Activated CD8-positive, alpha-beta T cell treated with anti-CD3 and anti-CD28 coated beads, Interleukin-2, amount 10 ng/mL, durations not matched to agents 7 days and 5 days (primary cell): ENCODE measurements at regions not wholly inside any gene's neighbourhood (a gene's known extent, or its start where the extent isn't known, plus 50 kb on each side); places are given as distances from the start of the nearest gene placed in this dataset.
"Not testable (repeated sequence)": the region's sequence is repeated elsewhere in the genome, so short reads cannot be mapped to it uniquely, and the experiment has no call there.

Experiments used
- ATAC-seq: fragments of 150-1000 bp; cut with Tn5 transposase; one replicate; pipeline ENCODE4 v1.10.0; 2021; ENCODE audit warnings: moderate library complexity
- CTCF ChIA-PET: fragments of 350-600 bp; sonication (Branson Sonifier 250); formaldehyde crosslinking; loops from one replicate; lab custom pipeline; 2021; ENCODE audit warnings: antibody characterized with exemption; lab: Charles Lee
- POLR2A ChIA-PET: fragments of 350-600 bp; sonication (Branson Sonifier 250); formaldehyde crosslinking; loops from one replicate; lab custom pipeline; 2021; ENCODE audit warnings: antibody characterized with exemption; lab: Charles Lee
- DNase-seq: peaks from one replicate; pipeline ENCODE4 v3.0.0-alpha.2; 2020
- H3K27ac Mint-ChIP-seq: one replicate; pipeline ENCODE4 v1.8.0; 2021; ENCODE audit warnings: mild to moderate bottlenecking, mixed read lengths
- H3K27me3 Mint-ChIP-seq: one replicate; pipeline ENCODE4 v1.8.0; 2021; ENCODE audit warnings: low read depth, mixed read lengths
- H3K36me3 Mint-ChIP-seq: one replicate; pipeline ENCODE4 v1.8.0; 2021; ENCODE audit warnings: low read depth, mixed read lengths
- H3K4me1 Mint-ChIP-seq: one replicate; pipeline ENCODE4 v1.8.0; 2021; ENCODE audit warnings: low read depth, mixed read lengths
- H3K4me3 Mint-ChIP-seq: one replicate; pipeline ENCODE4 v1.8.0; 2021; ENCODE audit warnings: mild to moderate bottlenecking, mixed read lengths
- H3K9me3 Mint-ChIP-seq: one replicate; pipeline ENCODE4 v1.8.0; 2022; ENCODE audit warnings: mixed read lengths; ENCODE audit not compliant: insufficient read depth

DNA sequence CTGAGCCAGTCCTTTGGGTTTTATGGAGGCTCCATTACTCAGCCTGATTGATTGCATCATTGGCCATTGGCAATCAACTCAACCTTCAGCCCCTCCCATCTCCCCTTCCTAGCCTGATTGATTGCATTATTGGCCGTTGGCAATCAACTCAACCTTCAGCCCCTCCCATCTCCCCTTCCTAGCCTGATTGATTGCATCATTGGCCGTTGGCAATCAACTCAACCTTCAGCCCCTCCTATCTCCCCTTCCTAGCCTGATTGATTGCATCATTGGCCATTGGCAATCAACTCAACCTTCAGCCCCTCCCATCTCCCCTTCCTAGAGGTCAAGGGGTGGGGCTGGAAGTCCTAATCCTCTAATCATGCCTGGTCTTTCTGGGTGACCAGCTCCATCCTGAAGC, 103.8 kb upstream of the LRPAP1 start:
- H3K27ac Mint-ChIP-seq, ATAC-seq, H3K4me1 Mint-ChIP-seq, POLR2A ChIA-PET, H3K27me3 Mint-ChIP-seq, H3K36me3 Mint-ChIP-seq, DNase-seq, H3K9me3 Mint-ChIP-seq, H3K4me3 Mint-ChIP-seq, CTCF ChIA-PET: not testable (repeated sequence)

DNA sequence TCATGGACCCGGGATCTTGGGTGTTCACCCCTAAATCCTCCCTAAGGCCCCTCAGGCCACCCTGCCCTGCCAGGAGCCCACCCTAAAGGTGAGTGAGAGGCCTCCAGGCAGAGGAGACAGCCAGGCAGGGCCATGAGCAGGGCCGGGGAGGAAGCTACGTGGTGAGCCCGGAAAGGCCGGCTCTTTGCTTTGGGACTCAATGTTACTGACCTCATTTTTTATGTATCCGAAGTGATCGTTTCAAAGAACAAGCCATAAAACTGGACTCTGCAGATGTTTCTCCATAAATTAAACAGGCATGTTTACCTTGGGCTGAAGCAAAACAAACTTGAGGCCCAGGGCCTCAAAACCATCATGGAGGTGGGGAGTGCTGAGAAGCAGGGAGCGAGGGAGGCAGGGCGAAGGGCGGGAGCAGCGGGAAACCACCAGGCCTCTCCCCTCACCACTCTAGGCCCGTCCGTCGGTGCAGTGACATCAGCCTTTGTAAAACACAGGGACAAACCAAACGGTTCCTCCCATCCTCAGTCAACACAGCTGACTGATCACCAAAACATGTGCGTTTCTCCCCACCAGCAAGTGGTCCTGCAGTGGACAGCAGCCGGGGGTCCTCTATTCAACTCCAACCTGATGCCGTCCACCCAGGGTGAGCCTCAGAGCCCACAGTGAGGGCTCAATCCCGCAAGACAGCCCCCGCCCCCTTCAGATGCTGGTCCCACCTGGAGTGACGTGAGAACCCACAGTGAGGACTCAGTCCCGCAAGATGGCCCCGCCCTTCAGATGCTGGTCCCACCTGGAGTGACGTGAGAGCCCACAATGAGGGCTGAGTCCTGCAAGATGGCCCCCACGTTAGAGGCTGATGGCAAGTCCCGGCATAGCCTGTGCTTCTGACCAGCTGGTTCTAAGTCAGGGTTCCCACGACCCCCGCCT, 102.9 kb upstream of the LRPAP1 start:
- CTCF ChIA-PET = no interaction called here

DNA sequence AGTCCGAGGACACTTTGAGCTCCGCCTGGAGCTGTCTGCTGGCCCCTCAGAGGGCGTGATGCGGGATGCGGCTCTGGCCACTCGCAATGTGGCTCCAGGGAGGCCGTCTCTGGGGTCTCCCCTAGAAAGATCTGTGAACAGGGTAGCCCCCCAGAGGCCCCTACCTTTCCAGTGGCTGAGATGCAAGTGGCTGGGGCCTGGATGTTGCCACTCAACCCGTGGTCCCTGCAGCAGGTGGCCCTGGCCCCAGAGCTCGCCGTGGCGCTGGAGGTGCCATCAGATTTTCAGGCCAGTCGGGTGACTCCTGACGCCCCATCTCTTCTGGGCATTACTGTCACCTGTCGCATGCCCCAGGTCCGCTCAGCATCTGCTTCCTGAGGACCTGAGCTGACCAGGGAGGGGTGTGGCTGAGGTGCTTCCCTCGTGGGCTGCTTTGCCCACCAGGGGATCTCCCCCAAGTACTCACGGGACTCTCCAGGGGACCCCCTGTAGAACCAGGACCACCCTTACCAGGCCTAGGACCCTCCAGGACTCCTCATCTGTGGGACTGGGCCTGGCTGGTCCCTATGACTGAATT, 102.1 kb upstream of the LRPAP1 start:
- Mint-ChIP-seq H3K27me3 (no peaks in the 10 kb centered on the region), H3K9me3 (no peaks in the 10 kb centered on the region), H3K27ac (no peak overlapping the region), H3K4me1 (no peaks in the 10 kb centered on the region), H3K4me3 (no peak overlapping the region), H3K36me3 (no peaks in the 10 kb centered on the region)
- DNase-seq (no peak), ATAC-seq (no peak)
- ChIA-PET CTCF (no interaction called here), POLR2A (no interaction called here)

More for the DNA sequence above, 102.9 kb upstream of the LRPAP1 start:
- H3K36me3 Mint-ChIP-seq = no peaks in the 10 kb centered on the region
- DNase-seq (no peak), ATAC-seq (no peak)
- H3K27me3 Mint-ChIP-seq = no peaks in the 10 kb centered on the region
- POLR2A ChIA-PET = no interaction called here
- H3K4me1 Mint-ChIP-seq = no peaks in the 10 kb centered on the region
- no peak overlapping the region for H3K27ac Mint-ChIP-seq
- no peaks in the 10 kb centered on the region for H3K9me3 Mint-ChIP-seq
- H3K4me3 Mint-ChIP-seq = no peak overlapping the region

DNA sequence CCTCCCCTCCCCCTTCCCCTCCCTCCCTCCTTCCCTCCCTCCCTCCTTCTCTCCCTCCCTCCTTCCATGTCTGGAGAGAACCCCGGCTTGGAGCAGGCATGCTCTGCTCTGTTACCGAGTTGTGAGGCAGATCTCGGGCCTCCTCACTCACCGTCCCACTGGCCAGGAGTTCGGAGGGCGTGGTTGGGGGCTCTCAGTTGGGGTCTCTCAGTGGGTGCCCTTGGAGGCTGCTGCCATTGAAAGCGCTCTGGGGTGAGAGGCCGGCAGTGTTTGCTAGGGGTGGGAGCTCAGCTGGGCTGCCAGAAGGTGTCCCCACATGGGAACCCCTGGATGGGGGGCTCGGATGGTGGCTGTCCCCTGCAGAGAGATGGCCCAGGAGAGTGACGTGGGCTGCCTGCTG, 101.1 kb upstream of the LRPAP1 start:
- H3K27me3 Mint-ChIP-seq, POLR2A ChIA-PET, ATAC-seq, H3K4me1 Mint-ChIP-seq, H3K27ac Mint-ChIP-seq, H3K36me3 Mint-ChIP-seq, H3K4me3 Mint-ChIP-seq, DNase-seq, H3K9me3 Mint-ChIP-seq, CTCF ChIA-PET: not testable (repeated sequence)

DNA sequence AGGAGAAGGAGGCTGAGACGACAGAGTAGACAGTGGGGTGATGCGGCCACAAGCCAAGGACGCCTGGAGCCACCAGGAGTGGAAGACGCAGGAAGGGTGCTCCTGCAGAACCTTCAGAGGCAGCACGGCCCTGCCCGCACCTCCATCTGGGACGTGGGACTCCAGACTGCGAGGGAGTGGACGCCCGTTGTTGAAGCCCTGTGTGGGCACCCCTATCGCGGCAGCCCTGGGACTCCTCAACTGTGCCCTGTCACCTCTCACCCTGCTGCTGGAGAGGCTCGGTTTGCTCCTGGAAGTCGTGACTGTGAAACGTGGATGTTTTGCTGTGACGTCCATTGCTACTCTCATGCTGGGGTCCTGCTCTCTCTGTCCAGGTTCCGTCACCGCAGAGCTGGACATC, 100.6 kb upstream of the LRPAP1 start:
- H3K9me3 Mint-ChIP-seq, H3K27me3 Mint-ChIP-seq, H3K27ac Mint-ChIP-seq, H3K4me1 Mint-ChIP-seq, H3K36me3 Mint-ChIP-seq, DNase-seq, ATAC-seq, CTCF ChIA-PET, H3K4me3 Mint-ChIP-seq, POLR2A ChIA-PET: not testable (repeated sequence)

DNA sequence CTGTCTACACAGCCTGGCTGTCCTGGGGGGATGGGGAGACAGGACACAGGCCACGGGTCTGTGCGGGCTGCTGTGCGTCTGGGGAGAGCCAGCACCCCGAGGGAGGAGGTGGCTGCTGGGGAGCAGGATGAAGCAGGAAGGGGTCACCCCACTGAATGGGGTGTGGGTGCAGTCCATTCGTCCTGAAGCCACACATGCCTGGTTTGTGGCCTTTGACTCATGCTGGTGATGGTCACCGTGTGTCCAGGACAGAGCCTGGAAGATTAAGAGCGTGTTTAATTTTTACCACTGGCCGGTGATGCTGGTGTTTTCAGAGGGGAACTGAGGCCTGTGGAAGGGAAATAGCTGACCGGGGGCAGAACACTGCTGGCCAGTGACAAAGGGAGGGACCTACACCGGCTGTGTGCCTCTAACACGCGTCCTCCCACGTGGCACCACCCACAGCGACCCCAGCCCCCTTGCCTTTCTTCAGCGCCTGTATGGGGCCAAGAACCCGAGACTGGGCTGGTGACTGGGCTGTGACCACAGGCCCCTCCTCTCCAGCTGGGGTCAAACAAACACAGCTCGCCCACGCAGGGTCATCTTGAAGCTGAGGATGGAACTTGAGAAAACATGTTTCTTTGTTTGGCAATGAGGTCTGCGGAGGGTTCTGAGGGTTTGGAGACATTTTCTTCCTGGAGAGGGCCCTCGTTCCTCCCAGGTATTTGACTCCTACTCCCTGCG, 99.5 kb upstream of the LRPAP1 start:
- H3K4me3 Mint-ChIP-seq, POLR2A ChIA-PET, H3K27ac Mint-ChIP-seq, DNase-seq, H3K27me3 Mint-ChIP-seq, CTCF ChIA-PET, H3K36me3 Mint-ChIP-seq, H3K9me3 Mint-ChIP-seq, H3K4me1 Mint-ChIP-seq, ATAC-seq: not testable (repeated sequence)

DNA sequence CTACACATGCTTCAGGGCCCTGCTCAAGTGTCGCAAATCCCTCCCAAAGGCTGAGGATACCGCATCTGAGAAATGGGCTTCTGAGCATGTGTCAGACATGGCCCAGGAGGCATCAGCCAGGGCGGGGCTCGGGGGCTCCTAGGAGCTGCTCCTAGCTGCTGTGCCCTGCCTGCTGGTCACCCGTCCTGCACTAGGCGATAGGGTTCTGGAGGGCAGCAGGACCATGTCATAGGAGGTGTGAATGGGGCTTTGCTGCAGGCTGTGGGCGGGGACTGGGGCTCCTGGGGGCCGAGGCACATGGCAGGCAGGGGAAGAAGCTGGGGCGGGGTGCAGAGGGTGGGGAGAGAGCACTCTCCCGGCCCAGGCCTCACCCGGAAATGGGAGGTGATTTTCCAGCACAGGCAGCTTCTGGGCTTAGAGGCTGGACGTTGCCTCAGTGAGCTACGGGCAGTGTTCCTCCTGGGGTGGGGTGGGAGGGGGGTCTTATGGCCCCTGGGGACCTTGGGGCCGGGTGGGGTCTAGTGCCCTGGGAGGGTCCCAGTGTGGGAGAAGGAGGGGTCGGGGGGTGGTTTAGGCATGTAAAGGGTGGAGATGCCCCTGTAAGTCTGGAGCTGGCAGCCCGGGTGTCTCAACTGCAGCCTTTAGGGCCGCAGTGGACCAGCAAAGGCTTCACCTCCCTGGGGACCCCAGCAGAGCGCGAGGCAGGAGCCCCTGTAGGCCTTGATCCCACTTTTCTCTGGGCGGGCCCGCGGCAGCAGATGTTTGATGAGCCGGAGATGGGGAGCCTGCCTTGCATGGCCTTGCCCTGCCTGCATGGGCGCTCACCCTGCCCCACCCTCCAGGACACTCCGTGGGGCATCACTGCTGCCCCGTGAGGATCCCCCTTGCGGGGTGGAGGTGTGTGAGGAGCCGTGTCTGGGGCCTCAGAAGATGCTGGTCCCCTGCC, 98.6 kb upstream of the LRPAP1 start:
- ATAC-seq (no peak), DNase-seq (no peak)
- no peak overlapping the region for H3K27ac Mint-ChIP-seq
- H3K27me3 Mint-ChIP-seq = no peaks in the 10 kb centered on the region
- H3K9me3 Mint-ChIP-seq = no peaks in the 10 kb centered on the region
- no peaks in the 10 kb centered on the region for H3K4me1 Mint-ChIP-seq
- ChIA-PET CTCF (no interaction called here), POLR2A (no interaction called here)
- H3K4me3 Mint-ChIP-seq = no peak overlapping the region
- H3K36me3 Mint-ChIP-seq = no peaks in the 10 kb centered on the region

DNA sequence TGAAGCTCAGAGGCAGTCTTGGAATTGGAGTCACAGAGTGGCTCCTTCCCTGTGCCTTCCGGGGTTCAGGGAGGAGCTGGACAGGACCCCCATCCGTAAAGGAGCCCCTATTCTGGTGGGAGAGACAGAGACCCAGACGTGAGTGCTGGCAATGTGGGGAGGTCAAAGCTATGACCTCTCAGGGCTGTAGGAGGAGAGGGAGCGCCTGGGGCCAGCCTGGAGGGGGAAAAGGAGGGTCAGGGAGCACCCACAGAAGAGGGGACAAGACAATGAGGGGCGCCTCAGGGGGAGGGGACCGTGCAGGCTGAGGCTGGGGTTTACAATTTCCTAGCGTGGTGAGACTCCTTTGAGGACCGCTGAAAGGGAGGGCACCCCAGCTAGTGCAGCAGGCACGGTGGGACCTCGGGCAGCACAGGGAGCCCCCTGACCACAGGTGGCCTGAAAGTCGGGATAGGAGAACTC, 97.9 kb upstream of the LRPAP1 start:
- CTCF ChIA-PET = no interaction called here
- Mint-ChIP-seq H3K36me3 (no peaks in the 10 kb centered on the region), H3K4me3 (no peak overlapping the region), H3K27me3 (no peaks in the 10 kb centered on the region), H3K4me1 (no peaks in the 10 kb centered on the region), H3K27ac (no peak overlapping the region), H3K9me3 (no peaks in the 10 kb centered on the region)
- POLR2A ChIA-PET = no interaction called here
- ATAC-seq (no peak), DNase-seq (no peak)

DNA sequence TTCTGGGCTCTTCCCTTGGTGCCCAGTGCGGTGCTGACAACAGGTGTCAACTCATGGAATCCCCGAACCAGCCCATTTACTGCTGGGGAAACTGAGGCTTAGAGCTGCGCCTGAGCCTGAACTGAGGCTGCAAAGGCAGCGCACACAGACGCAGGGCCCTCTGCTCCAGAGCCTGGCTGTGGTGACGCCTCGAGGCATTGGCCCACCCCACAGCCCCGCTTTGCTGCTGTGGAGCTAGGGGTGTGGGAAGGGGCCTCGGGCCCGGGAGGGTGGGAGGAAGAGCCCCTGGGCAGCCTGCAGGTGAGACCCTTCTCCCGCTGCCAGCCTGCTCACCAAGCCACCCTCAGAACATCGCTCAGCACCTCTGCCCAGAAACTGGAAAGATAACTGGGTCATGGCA, 97.4 kb upstream of the LRPAP1 start:
- no peaks in the 10 kb centered on the region for H3K36me3 Mint-ChIP-seq
- no peak overlapping the region for H3K4me3 Mint-ChIP-seq
- H3K9me3 Mint-ChIP-seq = no peaks in the 10 kb centered on the region
- no peaks in the 10 kb centered on the region for H3K27me3 Mint-ChIP-seq
- DNase-seq (no peak), ATAC-seq (no peak)
- no peak overlapping the region for H3K27ac Mint-ChIP-seq
- ChIA-PET CTCF (no interaction called here), POLR2A (no interaction called here)
- H3K4me1 Mint-ChIP-seq = no peaks in the 10 kb centered on the region

DNA sequence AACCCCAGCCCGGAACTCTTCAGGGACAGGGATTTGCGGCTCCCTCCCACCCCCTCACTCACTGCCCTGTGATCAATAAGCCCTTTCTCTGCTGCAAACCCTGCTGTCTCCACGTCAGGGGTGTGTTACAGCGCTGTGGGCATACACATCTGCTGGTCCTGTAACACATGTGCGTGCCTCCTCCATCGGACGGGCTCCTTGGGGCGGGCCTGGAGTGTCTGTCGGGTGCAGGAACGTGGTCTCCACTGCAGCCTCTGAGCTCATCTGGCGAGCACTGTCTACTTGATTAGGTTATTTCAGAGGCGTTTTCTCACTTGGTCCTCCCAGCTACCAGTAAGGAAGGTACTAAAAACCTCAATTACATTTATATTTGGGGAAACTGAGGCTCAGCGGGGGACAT, 97.0 kb upstream of the LRPAP1 start:
- CTCF ChIA-PET, H3K36me3 Mint-ChIP-seq, POLR2A ChIA-PET, H3K4me3 Mint-ChIP-seq, H3K27me3 Mint-ChIP-seq, DNase-seq, ATAC-seq, H3K4me1 Mint-ChIP-seq, H3K27ac Mint-ChIP-seq, H3K9me3 Mint-ChIP-seq: not testable (repeated sequence)

DNA sequence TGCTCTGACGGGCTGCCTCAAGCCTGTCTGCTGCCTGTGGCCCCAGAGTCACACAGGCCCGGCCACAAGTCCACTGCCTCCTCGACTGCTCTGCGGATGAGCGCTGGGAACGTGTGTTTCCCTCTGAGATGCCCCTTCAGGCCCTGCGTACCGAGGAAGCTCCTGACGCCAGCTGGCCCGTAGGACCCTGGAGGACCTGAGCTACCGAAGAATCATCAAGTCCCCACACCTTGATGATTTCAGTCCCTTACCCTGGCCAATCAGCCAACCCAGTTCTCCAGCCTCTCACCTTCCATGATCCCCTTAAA, 96.6 kb upstream of the LRPAP1 start:
- no peaks in the 10 kb centered on the region for H3K9me3 Mint-ChIP-seq
- DNase-seq (no peak), ATAC-seq (no peak)
- no peaks in the 10 kb centered on the region for H3K36me3 Mint-ChIP-seq
- H3K27ac Mint-ChIP-seq = no peak overlapping the region
- H3K4me3 Mint-ChIP-seq = no peak overlapping the region
- H3K4me1 Mint-ChIP-seq = no peaks in the 10 kb centered on the region
- CTCF ChIA-PET = no interaction called here
- POLR2A ChIA-PET = no interaction called here
- no peaks in the 10 kb centered on the region for H3K27me3 Mint-ChIP-seq
